SKM-1 (cell line): ENCODE measurements at regions not wholly inside any gene's neighbourhood (a gene's known extent, or its start where the extent isn't known, plus 50 kb on each side); places are given as distances from the start of the nearest gene placed in this dataset.
"Not testable (repeated sequence)": the region's sequence is repeated elsewhere in the genome, so short reads cannot be mapped to it uniquely, and the experiment has no call there.

ENCODE experiments used
- DNase-seq: peaks from one replicate; lab custom pipeline; 2025; ENCODE audit not compliant: unreplicated experiment; lab: John Stamatoyannopoulos, UW

GRCh38 chr13:37475966-37476365 lies 122.6 kb downstream of the POSTN start:
- DNase-seq = no peak

GRCh38 chr13:37475151-37475550 lies 123.4 kb downstream of the POSTN start:
- DNase-seq = no peak

- DNase-seq = no peak
Measured at GRCh38 chr13:37473035-37473434, 125.5 kb downstream of the POSTN start.

- DNase-seq = not testable (repeated sequence)
Measured at GRCh38 chr13:37472266-37472665, 126.3 kb downstream of the POSTN start.

GRCh38 chr13:37460166-37460565 lies 138.4 kb downstream of the POSTN start:
- DNase-seq = no peak

GRCh38 chr13:37457612-37458011 lies 141.0 kb downstream of the POSTN start:
- DNase-seq = no peak

GRCh38 chr13:37456506-37456905 lies 142.1 kb downstream of the POSTN start:
- no peak for DNase-seq

- DNase-seq = no peak
Measured at GRCh38 chr13:37456041-37456440, 142.5 kb downstream of the POSTN start.

GRCh38 chr13:37453246-37453645 lies 145.3 kb downstream of the POSTN start:
- no peak for DNase-seq

- DNase-seq = no peak
Measured at GRCh38 chr13:37450276-37450675, 148.3 kb downstream of the POSTN start.

- DNase-seq = no peak
Measured at GRCh38 chr13:37448153-37448552, 150.4 kb downstream of the POSTN start.

GRCh38 chr13:37446503-37446902 lies 152.1 kb downstream of the POSTN start:
- no peak for DNase-seq

- no peak for DNase-seq
Measured at GRCh38 chr13:37443538-37443937, 155.0 kb downstream of the POSTN start.

- no peak for DNase-seq
Measured at GRCh38 chr13:37442996-37443395, 155.6 kb downstream of the POSTN start.

GRCh38 chr13:37435881-37436280 lies 162.7 kb downstream of the POSTN start:
- no peak for DNase-seq

- DNase-seq = no peak
Measured at GRCh38 chr13:37433086-37433485, 165.5 kb downstream of the POSTN start.

- no peak for DNase-seq
Measured at GRCh38 chr13:37429976-37430375, 168.6 kb downstream of the POSTN start.

- no peak for DNase-seq
Measured at GRCh38 chr13:37427843-37428494, 170.6 kb downstream of the POSTN start.

- DNase-seq = no peak
Measured at GRCh38 chr13:37418490-37418889, 180.1 kb downstream of the POSTN start.

GRCh38 chr13:37417060-37417441 lies 181.5 kb downstream of the POSTN start:
- no peak for DNase-seq

- no peak for DNase-seq
Measured at GRCh38 chr13:37416291-37417059, 182.1 kb downstream of the POSTN start.

- DNase-seq = no peak
Measured at GRCh38 chr13:37413161-37413560, 185.4 kb downstream of the POSTN start.
